ENCODE measurements at regions not wholly inside any gene's neighbourhood (a gene's known extent, or its start where the extent isn't known, plus 50 kb on each side); places are given as distances from the start of the nearest gene placed in this dataset.

DNA sequence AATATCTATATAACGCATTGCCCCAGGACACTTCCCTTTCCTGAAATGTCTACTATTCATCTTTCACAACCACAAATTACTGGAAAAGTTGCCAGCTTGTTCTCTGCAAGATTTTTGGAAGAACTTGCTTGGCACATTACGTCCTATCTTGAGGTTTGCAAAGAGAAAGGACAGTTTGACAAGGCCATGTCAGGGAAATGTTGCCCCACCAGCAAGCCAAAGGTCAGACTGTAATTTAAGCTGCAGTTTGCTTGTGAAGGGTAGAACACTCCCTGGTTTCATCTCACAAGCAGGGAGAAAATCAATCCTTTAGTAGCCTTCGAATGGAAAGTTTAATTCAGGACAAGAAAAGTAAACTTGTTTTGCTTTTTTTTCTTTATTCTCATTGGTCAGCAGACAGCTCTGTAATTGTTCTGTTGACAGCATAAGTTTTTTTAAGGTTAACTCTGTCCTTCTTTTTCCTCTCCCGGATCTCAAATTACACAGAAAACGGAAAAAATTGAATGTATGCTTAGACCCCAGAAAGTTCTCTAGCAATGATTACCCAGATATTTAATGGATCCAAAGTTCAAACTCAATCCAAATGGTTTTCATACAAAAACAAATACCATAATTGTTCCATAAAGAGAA, 541.8 kb upstream of the NRSN1 start:
- DNase-seq (ENCODE audit: low spot score), result no peak

DNA sequence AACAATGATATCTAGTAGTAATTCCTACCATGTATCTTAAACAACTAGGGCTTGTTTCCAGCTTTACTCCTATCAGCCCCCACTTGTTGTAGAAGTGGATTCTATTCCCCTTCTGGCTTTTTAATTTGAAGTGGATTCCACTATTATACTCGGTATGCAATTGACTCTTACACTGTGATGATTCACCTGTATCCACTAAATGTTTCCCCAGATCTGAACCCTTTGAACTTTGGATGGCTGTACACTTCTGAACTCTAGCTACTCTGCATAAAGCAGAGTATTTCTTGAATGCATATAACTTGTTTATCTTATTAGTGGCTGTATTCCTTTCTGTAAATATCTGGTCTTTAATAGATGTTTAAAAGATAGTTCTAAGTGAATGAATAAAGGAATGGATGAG, 538.4 kb upstream of the NRSN1 start:
- DNase-seq (ENCODE audit: low spot score), result no peak

DNA sequence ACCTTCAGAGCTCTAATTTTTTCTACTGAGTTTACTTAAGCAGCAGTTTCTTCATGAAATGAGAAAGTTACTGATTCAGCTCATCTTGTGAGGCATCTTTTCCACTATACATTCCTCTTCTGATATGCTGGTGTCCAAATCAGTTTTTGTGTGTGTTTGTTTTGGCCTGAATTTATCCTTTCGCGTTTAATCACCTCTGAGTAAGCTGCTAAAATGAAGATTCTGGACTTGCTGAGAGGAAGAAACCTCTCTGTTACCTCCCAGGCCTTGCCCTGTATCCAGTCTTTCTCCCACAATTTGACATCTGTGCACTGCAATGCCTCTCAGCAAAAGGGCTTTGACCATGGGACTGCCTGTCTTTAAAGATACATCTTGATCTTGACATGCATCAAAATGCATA, 536.2 kb upstream of the NRSN1 start:
- DNase-seq (ENCODE audit: low spot score), result no peak

DNA sequence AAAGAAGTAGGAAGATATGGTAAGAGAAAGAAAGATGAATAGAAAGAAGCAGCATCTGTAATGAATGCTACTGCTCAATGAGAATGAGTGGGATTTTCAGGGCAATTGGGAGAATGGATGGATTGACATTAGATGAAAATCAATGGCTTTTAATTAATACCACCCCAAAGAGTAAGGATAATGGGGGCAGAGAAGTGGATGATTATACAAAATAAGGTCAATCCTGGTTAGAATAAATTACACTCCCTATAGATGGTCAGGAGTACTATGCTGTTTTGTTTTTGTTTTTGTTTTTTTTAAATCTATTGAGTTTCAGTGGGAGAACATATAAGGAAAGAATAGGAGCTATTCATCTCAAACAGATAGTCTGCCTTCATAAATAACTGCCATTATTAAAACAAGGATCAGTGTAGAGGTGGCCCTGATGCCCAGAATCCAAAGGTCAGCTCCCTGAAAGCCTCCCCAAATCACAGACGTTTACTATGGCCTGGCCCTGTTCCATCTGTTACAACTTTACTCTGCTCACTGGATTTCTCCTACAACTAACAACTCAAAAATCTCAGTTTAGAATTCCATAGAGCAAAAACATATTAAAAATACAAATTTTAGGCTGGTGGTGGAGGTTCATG, 535.4 kb upstream of the NRSN1 start:
- no peak for DNase-seq (ENCODE audit: low spot score)

DNA sequence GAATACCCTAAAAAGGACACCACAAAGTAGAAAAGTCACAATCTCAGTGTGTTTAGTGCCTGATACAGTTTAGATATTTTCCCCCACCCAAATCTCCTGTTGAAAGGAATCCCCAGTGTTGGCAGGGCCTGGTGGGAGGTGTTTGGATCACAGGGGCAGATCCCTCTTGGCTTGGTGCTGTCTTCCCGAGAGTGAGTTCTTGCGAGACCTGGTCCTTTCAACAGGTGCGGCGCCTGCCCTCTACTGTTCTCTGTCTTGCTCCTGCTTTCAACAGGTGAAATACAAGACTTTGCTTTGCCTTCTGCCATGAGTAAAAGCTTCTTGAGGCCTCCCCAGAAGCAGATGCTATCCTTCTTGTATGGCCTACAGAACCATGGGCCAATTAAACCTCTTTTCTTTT, 534.3 kb upstream of the NRSN1 start:
- no peak for DNase-seq (ENCODE audit: low spot score)

DNA sequence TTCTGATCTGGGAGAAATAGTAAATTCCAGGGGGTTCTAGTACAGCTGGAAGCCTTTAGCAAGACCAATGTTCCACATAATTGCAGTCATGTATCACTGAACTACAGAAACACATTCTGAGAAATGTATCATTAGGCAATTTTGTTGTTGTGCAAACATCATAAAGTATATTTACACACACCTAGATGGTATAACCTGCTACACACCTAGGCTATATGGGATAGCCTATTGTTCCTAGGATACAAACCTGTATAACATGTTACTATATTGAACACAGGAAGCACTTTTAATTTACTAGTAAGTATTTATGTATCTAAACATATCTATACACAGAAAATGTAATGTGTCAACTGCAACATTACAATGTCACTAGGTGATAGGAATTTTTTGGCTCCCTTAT, 525.9 kb upstream of the NRSN1 start:
- DNase-seq (ENCODE audit: low spot score), result no peak

DNA sequence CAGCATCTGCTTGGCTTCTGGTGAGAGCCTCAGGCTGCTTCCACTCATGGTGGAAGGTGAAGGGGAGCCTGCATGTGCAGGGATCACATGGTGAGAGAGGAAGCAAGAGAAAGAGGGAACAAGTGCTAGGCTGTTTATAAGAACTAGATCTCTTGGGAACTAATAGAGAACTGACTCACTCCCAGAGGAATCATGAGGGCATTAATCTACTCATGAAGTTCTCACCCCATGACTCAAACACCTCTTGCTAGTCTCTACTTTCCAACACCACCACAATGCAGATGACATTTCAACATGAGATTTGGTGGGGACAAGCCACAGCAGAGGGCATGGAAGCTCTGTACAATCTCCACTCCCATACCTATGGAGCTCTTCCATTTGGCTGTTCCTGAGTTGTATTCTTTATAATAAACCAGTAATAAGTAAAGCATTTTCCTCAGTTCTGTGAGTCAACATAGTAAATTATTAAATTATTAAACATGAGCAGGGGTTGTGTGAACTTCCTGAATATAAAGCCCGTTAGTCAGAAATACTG, 524.1 kb upstream of the NRSN1 start:
- no peak for DNase-seq (ENCODE audit: low spot score)

DNA sequence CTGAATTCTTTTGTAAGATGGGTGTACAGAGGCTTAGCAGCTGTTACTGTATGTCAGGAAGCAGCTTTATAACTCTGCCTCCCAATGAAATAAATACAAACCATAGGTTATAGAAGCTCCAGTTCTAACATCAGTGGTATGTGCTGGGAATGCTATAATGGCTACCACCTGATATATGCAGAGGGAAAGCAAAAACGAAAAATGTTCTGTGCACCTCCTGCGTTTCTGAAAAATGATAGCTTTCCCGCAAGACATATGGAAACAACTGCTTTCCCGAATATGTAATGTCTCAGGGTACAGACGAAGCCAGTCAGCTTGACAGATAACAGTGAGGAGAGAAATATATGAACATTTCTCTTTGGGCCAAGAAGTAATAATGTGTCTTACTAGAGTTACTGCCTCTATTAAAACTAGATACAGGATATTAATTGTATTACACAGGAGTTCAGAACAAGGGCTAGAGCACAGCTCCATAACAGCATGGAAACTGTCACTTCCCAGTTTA, 517.0 kb upstream of the NRSN1 start:
- no peak for DNase-seq (ENCODE audit: low spot score)

DNA sequence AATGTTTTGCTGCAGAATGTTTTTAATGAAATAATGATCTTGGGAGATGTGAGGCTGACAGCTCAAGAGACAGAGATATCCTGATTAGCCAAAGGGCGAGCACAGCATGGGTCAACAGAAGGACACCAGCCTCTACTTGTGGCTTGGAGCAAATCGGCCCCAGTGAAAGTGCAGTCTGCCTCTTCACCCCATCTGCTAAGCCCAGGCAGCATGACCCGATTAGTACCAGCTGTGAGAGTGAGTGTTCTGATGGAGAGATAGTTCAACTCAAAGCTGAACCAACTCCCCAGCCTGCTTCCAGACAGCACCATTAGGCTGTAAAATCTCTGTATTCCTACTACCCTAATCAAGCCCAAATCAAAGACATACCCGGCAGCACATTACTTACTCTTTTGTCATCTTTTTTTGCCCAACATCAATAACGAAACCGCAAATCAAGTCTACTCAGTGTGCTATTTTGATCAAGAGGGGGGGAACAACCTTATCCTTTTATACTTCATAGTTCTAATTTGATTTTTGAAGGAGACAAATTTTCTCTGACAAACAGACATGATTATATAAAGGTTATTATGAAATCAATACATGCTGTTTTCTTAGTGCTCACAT, 514.1 kb upstream of the NRSN1 start:
- no peak for DNase-seq (ENCODE audit: low spot score)

DNA sequence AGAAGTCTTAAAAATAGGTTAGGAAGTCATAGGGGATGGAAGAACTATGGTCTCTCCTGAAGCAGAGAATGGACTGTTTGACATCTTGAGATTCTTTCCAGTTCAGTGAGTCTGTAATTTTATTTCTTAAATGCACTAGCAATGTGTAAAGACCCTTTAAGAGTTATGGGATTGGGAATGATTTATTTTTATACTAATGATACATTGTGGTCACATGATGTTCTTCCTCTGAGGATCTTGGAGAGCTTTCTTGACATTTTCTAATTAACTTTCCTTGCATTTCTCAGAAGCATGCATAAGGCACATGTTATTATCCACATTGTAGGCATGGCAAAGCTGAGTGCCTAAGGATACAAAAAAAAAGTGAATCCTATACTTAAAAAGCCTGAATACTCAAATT, 507.6 kb upstream of the NRSN1 start:
- no peak for DNase-seq (ENCODE audit: low spot score)

DNA sequence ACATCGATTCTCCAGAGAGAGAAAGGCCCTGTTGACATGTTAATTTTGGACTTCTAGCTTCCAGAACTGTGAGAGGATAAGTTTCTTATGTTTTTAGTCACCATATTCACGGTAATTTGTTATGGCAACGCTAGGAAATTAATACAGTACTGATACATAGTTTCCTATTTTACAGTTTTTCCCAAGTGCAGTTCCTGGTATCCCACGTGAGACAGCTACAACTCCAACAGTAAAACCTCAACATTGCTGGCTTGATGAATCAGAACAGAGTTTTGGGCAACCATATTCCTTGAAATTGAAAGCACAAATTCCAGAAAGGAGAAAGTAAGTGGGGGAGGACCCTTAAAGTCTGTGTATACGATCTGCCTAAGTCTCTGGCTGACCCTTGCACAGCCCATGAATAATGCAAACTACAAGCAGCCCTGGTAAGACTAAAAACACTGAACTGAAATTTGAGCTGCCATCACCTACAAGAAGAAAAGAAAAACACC, 505.1 kb upstream of the NRSN1 start:
- DNase-seq (ENCODE audit: low spot score), result no peak

DNA sequence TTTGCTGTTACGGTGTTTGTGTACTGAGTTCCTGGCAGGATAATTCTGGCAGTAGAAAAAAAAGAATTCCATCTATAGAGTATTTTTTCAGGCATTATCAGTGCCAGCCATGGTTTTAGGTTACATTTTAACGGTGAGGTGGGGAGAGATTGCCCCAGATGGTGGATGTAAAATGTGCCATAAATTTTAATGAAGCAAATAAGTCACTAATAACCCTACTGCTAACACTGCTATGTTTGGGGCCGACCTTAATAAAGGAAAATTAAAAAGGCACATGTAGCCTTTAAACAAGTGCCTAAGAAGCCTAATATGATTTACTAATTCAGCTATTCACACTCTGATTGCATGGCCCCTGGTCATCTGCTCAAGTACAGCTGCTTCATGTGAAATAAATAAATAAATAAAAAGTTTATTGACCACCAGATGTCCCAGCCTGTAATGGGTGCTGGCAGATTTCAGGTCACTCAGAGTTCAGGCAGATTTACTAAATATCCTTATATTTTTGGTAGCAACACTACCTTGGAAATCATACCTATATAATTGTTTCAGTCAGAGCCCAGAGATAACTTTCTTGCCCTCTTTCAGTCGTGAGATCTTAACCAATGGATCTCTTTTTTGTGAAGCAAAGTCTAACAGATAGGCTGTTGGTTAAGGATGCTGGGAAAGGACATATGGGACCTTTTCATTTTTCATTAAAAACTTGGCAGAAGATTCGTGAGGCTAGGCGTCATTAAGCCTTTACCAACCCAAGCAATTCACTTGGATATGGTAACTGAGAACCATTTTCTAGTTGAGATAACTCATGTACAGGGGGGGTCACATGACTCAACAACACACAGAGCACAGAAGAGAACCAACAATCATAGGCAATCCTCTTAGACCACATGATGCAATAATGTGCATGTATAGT, 495.0 kb upstream of the NRSN1 start:
- DNase-seq (ENCODE audit: low spot score), result no peak

DNA sequence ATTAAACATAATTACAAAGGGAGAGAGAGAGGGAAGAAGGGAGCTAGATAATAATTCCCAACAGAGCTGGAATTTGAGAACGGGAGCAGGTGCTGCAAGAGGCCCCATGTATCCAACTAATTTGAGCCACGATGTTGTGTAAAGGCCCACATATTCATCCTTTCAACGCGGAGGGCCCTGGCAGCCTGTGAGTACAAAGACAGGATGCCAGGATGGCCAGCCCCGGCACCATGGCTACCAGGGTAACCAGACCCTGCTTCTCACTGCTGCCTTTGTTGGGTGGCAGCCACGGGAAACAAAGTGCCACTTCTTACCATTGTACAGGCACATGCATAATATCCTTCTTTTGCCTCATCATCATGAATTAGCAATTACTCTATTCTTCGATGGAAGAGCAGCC, 492.0 kb upstream of the NRSN1 start:
- no peak for DNase-seq (ENCODE audit: low spot score)

DNA sequence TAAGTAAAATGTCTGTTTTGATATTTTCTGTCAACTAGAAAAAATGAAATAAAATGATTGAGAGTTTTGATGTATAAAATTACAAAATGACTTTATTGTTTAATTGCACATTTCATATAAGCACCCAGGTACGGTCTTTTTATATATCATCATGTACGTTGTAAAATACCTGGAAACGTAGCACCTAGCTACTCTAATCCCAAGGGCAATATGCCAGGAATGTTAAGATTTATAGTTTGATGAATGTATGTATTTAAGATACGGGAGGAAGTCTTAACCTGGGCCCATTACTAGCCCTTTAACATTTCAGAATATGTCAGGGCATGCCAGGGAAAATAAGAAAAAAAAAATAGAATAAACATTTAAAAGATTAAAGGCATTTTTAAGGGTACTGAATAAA, 490.9 kb upstream of the NRSN1 start:
- DNase-seq (ENCODE audit: low spot score), result no peak

DNA sequence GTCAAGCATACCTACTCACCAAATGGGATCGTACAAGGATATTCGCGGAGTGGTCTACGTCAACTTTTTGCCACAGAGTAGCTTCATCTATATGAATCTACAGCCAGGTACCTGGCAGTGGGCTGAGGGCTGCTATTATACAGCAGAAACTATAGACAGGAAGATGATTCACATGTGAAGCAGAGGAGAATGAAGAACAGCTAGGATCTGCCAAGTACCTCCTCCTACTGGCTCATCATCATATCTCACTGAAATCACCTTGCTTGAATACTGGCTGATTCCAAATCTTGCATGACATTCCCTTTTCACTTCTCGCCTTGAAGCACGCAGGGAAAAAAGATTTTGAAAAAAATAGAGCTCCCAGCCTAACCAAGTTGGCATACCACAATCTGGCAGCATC, 488.7 kb upstream of the NRSN1 start:
- no peak for DNase-seq (ENCODE audit: low spot score)

DNA sequence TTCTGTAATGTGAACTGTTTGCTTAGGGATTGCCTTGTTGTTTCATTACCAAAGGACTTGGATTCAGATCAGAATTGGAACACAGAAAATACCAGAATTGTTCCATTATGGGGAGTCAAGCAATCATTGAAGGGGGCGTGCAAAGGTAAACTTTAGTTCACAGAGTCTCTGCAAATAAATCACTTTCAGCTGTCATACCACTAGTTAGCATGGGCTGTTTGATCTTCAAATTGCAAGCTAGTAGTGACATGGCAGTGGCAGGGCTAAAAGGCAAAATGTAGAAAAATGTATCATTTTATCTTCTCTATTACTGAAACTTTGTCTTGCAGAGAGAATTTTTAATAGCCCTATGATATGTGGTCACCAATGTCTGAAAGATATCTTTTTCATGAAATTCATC, 483.2 kb upstream of the NRSN1 start:
- no peak for DNase-seq (ENCODE audit: low spot score)

DNA sequence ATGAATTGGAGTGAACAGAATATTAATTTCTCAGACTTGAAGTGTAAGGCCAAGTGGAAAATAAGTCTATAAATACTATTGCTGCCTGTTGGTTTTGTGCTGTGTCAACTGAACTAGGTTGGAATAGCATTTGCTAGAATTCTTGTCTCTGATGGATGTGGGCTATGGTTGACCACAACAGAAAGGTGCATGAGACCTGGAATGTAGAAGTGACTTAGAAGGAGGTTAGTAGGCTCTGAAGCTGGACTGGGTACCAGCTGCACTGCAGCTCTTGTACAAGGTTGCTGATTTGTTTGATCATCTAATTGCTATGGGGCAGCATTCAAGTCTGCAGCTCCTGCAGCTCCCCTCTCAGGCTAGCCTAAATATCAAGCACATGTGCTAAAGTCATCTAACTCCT, 479.0 kb upstream of the NRSN1 start:
- DNase-seq (ENCODE audit: low spot score), result no peak

DNA sequence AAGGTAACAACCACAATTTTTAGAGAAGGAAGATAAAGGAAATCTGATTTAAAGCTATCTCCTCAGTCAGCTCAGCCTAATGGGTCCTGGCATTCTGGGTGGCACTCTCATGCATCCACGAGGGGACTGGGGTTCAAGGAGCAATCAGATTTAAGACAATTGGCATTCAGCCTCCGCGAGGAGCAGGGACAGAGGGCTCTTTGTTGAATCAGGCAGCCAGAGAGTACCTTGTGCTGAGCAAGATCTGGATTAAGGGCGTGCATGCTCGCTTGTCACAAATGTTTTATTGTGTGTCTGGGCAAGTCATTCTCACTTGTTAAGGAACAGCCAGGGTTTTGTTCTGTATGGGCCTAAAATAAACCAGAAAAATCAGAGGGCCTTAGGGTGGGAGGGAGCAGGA, 475.3 kb upstream of the NRSN1 start:
- DNase-seq (ENCODE audit: low spot score), result peak; percentile 60

DNA sequence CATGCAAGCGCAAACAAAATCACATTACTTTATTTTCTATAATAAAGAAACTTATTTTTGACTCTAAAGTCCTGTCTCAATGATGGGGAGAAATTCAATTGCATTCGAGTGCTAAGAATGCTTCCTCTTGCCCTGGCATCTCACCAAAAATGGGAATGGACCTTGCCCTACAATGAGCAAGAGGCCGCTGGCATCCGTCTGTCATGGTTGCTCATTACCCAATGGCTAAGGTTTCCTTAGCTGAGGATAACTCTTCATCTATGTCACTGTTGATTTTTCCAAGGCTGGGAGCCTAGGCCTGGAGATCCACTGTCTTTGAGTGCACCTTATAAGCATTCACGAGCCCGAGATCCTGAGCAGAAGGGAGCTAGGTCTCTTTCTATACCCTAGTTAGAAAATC, 471.3 kb upstream of the NRSN1 start:
- no peak for DNase-seq (ENCODE audit: low spot score)

DNA sequence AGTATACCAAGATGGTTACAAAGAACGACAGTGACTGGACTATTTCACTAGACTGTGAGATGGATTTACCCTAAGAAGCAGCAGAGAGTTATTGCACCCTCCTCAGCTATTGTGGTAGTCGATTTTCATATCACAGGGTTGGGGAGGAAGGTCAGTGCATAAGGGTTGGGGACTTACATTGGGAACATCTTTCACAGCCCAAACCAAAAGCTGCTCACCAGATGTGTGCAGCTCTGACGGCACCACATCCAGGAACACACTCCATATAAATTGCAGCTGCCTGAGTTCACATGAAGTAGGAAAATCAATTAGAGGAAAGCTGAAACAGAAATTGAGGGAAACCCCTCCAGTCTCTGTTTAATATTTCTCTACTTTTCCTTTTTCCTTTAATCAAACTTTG, 470.5 kb upstream of the NRSN1 start:
- DNase-seq (ENCODE audit: low spot score), result no peak

DNA sequence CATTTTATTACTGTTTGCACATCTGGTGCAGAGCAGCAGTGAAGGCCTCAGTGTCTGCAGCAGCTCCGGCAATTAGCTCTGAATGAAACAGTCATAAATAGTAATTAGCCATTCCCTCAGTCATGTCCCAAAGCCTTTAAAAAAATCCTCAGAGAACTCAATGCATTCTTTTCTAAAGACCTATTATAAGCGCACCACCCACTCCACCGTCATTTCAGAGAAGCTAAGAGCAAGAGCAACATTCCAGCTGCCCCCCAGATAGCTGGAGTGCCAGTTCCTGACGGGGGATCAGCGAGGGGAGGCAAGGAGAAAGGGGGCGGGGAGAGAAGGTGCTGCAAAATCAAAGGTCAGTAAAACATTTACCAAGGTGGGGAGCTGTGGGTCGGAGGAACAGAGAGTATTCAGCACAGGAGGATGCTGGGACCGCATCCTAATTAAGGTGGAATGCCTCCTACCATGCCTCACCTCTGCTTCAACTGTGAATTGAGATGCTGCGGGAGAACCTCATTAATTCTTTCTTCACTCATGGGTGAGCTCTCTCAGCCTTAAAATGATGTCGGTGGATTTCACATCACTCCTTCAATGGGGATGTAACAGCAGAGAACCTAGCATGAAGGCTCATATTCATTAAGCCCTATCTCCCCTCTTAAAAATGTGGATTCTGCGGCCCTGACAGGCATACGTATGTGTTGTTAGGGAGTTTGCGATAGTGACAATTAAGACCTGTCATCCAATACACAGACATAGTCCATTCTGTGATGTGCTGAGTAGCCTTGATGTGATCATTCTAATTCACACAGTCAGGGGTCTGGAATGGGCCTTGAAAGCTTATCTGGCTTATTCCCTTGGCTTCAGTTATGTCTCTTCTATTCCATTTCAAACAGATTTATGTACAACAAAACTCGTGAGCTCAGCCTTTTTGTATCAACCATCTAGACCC, 469.5 kb upstream of the NRSN1 start:
- no peak for DNase-seq (ENCODE audit: low spot score)

All from ecto neural progenitor cell (in vitro differentiated cells).